ENCODE measurements at regions not wholly inside any gene's neighbourhood (a gene's known extent, or its start where the extent isn't known, plus 50 kb on each side); places are given as distances from the start of the nearest gene placed in this dataset.
"Not testable (repeated sequence)": the region's sequence is repeated elsewhere in the genome, so short reads cannot be mapped to it uniquely, and the experiment has no call there.

DNA sequence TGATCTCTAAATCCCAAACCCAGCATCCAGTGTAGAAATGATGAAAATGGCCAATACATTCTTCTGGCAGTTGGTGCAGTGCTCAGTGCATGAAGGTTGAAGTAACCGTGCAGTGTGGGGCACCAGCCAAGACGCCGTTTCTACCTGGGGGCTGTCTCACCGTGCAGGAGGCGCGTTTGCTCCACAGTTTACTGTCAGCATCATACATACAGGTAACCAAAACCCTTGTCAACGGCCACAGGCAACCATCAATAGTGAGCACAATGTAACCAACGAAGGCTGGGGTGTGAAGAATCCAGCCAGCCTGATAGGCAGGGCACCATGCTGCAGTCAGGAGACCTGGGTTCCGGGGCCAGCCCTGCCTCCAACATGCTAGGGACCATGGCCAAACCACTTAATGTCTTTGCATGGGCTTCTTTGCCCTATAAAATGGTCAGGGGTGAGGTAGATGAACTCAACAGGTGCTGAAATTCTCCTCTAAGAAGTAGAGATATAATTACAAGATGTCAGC is 127.5 kb upstream of the ID2 start:
- no peak for DNase-seq

- DNase-seq, result no peak
Observed at GRCh38 chr2:8555543-8555942, 126.3 kb upstream of the ID2 start.

DNA sequence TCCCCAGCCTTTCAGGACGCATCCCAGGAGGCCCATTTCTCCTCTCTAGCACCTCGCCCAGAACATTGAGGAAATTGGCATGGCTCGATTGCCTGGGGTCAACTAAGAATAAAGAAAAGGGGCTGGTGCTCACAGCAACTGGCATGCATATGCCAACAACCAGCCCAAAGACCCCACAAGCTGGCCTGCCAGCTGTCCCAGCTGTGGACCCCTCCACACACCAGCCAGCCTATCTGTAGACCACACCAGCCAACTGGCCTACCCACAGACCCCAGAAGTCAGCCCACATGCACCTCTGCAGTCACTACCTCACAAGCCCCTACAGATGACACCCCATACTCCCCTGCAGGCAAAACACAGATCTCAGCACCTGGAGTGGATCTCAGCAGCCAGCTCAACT is 123.8 kb upstream of the ID2 start:
- no peak for DNase-seq

GRCh38 chr2:8558956-8559355 is 122.9 kb upstream of the ID2 start:
- no peak for DNase-seq

- no peak for DNase-seq
Observed at GRCh38 chr2:8559805-8560204, 122.1 kb upstream of the ID2 start.

DNA sequence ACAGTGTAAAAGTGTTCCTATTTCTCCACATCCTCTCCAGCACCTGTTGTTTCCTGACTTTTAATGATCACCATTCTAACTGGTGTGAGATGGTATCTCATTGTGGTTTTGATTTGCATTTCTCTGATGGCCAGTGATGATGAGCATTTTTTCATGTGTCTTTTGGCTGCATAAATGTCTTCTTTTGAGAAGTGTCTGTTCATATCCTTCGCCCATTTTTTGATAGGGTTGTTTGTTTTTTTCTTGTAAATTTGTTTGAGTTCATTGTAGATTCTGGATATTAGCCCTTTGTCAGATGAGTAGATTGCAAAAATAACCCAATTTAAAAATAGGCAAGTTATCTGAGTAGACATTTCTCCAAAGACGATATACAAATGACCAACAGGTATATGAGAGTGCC is 120.2 kb upstream of the ID2 start:
- not testable (repeated sequence) for DNase-seq

DNA sequence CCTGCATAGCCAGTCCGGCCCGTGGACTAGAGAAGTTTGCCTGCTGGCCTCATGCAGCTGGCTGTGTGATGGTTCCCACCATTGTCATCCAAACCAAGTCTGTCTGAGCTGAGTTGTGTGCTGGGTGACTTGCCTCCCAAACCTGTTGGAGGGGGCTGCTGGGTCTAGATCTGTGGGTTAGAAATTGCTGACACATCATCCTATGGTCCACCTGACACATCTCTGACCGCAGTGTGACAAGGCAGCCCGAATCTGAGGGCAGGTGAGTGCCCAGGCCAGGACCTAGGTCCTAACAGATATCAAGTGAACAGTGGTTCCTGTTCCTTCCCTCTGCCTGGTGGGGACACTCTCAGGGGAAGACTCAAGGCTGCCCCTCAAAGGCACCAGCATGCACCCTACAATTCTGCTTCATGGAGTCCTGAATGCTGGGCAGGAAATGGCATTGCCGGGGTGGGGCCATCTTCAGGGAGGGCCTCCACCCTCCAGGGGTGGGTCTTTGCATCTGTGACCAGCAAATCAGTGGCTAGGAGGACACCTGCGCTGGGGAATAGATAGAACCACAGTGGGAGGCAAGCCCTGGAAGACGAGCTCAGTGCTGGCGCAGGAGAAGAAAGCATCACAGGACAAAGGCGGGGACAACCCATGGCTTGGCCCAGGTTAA is 117.9 kb upstream of the ID2 start:
- no peak for DNase-seq

- DNase-seq, result no peak
Observed at GRCh38 chr2:8564475-8564874, 117.4 kb upstream of the ID2 start.

DNA sequence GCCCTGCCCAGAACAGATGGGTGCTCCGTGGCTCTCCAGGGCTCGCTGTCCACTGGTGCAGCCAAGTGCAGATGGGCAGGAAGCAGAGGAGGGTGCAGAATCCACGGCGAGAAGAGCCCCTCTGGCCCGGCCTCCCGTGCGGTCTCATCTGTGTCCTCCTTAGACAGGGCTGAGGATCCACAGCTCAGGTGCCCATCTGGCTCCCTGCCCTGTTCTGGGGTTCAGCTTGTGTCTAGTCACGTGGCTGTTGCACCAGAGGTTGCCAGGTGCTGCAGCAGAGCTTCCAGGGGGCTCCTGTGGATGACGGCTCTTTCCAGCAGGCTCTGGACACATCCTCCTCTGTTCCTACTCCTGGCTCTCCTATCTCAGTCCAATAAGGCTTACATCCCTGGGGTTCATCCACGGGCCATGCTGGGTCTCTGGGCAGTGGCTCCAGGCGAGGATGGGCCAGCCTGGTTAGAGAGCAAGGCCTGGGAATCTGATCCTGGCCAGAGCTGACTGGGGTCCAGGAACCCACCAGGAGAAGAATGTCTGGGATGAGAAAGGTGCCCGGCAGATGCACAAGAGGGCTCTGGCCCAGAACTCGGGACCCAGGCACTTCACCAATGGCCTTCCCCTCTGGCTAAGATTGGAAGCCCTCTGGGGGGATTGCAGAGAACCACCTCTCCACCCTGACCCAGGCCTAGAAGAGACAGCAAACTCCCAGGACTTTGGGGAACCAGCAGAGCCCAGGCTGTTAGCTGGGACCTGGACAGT is 116.3 kb upstream of the ID2 start:
- DNase-seq, result no peak

- no peak for DNase-seq
Observed at GRCh38 chr2:8566155-8566670, 115.6 kb upstream of the ID2 start.

- no peak for DNase-seq
Observed at GRCh38 chr2:8566774-8567468, 114.9 kb upstream of the ID2 start.

DNA sequence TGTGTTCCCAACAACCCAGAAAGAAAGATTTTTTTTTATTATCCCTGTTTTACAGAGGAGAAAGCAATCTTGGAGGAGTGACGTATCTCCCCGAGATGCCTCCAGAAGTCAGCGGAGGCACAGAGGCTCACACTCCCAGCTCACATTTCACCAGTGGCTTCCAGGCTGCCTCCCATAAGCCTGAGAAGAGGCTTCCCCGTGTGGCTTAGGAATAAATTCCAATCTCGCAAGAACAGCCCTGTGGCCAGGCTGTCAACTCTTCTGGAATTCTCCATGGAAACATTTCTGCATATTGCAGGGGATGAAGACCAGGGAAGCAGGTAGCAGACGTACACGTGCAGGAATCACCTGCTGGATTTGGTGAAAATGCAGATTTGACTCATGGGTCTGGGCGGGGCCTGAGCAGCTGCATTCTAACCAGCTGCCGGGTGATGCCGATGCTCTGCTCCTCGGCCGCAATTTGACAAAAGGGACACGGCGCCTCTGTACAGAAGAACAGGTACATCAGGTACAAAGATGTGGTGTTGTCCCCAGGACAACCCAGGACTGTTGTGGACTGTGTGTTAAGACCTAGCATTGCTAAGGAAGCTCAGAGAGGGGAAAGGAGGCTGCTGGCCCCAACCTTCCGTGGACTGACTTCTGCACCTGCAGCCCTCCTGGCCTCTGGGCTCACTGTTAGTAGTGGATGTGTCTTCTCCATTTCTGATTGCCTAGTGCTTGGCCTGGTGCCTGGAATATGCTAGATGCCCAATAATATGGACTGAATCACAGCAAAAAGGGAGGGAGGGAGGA is 114.2 kb upstream of the ID2 start:
- DNase-seq, result no peak

DNA sequence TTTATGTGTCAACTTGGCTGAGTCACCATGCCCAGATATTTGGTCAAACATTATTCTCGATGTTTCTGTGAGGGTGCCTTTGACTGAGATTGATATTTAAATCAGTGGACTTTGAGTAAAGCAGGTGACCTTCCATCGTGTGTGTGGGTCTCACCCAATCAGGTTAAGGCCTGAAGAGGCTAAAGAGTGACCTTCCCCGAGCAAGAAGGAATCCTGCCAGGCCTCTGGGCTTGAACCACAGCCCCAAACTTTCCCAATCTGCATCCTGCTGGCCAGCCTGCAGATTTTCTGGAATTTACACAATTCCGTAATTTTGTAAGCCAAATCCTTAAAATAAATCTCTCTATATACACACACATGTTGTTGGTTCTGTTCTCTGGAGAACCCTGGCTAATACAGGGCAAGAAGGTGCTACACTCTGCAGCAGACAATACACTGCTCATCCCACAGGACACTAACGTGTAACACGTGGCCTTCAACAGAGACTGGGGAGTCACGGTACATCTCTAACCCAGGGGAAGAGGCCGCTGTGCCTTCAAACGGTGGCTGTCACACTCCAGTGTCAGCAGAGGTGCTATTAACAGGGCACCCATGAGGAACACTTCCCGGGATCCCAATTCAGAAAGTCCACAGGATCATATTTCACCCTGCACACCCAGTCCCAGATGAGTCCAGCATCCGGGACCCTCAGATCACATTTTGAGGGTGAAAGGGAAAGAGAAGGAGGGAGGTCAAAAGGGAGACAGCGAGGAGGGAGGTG is 113.1 kb upstream of the ID2 start:
- DNase-seq, result no peak

DNA sequence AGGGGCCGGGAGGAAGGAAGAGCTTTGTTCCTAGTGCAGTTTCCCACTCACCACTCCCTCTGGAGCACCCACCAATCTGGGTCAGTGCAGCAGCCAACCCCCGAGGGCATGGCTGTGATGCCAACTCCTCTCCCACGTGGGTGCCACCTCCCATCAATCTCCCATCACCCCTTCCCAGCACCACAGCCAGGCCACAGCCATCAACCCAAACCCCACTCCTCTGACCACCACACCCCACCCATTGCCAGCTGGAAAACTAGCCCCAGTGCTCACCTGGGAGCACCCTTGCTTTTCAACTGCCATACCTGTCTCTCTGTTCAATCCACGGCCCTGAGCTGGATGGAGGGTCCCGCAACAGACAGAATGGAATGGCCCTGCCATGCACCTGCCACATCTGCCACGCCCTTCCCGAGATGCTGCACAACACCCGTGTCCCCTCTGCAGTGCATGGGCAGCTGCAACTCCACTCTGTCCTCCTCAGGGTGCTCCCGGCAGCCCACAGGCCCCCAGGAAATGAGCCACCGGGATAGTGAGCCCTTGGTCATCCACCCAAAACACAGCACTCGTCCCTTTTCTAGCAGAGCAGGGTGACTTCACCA is 112.4 kb upstream of the ID2 start:
- DNase-seq, result no peak

DNA sequence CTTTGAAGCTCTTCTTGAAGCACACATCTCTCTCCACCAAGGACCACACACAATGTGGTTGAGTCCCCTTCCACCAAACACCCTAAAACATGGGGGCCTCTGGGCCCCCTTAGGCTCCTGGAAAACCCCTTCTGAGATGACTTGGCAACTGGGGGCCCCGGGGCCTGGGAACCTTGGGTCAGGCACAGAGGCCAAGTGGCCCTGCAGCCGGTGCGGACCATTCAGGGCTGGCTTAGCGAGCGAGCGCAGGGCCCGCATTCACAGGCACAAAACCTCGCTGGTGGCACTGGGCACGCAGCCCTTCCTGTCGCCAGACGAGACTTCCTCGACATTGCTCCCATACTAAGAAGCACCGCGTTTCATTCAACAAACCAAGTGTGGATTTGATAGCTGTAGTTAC is 111.2 kb upstream of the ID2 start:
- DNase-seq, result no peak

- DNase-seq, result no peak
Observed at GRCh38 chr2:8571301-8571791, 110.5 kb upstream of the ID2 start.

DNA sequence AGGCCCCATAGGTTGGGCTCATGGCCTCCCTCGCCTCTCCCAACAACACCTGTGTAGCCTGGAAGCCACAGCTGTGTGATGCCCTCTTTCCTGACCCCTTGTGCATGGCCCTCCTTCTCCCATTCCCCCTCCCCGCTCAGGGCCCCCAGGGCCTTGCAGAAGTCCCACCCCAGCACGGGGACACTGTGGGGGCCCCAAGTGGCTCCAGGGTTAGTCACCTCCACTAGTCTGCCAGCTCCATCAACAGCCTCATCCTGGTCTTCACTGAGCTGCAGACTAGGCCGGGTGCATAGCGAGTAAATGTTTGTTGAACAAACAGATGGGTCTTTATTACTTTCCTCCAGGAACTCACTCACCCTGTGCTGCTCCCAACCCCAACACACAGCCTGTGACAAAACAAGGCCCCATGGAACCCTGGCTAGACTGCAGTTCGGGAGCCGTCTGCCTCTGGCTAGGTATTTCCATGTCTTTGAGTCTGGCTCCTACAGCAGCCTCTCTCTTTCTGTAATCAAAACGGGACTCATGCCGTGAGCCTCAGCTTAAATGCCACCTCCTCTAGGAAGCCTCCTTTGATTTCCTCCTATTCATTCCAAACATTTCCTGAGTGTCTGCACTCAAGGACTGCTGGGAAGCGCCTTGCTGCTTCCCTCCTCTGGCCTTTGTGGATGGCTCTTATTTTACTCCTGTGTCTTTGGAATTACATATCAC is 109.9 kb upstream of the ID2 start:
- DNase-seq, result no peak

DNA sequence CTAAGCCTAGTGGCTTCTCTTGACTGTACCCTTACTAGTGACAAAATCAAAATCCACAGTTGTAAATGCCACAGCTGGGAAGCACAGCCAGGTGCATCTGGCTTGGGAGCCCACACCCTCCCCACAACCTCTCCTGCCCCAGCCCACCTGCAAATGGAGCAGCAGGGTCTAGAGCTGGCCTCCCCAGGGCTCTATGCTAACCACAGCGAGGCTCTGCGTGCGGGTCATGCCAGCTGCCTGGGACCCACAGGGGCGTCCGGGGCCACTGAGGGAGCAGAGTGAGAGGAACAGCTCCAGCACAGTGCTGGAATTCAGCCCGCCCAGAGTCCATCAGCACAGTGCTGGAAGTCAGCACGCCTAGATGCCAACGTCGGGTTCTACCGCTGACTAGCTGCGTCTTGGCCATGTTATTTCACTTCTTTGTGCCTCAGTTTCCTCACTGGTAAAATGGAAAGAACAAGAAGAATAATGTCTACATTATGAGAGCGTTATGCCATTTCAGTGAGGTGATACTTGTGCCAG is 109.1 kb upstream of the ID2 start:
- DNase-seq, result no peak

DNA sequence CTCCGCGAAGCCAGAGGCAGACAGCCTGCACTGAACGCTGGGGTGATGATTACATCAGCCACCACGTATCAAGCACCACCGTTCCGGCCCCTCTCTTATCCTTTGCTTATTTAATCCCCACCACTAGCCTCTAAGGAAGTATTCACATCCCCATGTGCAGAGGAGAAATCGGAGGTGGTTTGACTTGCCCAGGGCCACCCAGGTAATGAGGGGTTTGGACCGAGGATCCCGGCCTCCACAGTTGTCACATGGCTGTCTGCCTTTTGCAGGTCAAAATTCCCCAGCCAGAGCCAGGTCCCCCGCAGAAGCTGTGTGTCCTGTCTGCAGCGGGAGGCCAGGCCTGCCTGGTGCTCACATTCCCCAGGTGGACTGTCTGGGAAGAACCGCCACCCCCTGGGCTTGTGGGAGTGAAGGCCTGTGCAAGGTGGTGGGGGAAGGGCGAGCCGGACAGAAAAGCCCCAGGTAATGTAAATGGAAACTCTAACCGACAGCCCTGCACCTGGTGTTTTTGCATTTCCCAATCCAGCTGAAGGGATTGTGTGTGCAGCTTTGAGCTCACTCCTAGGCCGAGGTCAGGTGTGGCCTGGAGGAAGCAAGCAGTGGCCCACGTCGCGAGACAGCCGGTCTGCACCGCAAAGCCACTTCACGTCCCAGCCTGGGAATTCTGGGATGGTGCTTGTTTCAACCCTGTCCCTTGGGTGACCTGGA is 108.5 kb upstream of the ID2 start:
- no peak for DNase-seq

DNA sequence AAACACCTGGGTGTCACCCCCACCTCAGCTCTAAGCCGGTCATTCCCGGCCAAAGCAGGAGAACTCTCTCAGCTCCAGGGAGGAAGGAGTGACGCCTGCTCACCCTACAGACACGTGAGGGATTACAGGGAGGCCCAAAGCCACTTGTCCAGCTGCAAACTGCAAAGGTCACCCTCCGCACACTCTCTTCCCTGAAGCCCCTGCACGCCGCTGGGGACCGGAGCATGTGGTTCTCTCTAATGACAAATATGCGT is 108.0 kb upstream of the ID2 start:
- no peak for DNase-seq

Data from NCI-H1092 (cell line).